Epidermal melanocyte (primary cell): ENCODE measurements at regions not wholly inside any gene's neighbourhood (a gene's known extent, or its start where the extent isn't known, plus 50 kb on each side); places are given as distances from the start of the nearest gene placed in this dataset.
"Not testable (repeated sequence)": the region's sequence is repeated elsewhere in the genome, so short reads cannot be mapped to it uniquely, and the experiment has no call there.

Experiments
- DNase-seq: peaks from one replicate; pipeline ENCODE4 v3.0.0; 2011; ENCODE audit warnings: low spot score; ENCODE audit not compliant: insufficient read length

- not testable (repeated sequence) for DNase-seq
Observed at GRCh38 chr6:144677263-144677662, 392.1 kb downstream of the UTRN start.

DNA sequence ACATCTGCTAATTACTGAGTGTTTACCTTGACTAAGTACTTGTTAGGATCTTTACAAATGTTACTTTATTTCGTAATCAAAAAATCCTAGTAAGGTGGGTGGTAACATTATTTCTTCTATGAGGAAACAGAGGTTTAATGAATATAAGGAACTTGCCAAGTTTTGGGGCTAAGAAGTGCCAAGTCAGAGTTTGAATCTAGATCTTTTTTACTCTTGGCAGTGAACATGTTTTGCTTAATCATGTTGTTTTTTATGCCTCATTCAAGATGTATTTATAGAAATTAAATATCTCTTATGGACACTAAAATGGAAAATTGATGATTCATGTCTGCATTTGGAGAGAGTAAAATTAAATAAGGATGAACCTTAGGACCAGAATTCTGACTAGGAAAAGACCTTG is 393.7 kb downstream of the UTRN start:
- DNase-seq = no peak

DNA sequence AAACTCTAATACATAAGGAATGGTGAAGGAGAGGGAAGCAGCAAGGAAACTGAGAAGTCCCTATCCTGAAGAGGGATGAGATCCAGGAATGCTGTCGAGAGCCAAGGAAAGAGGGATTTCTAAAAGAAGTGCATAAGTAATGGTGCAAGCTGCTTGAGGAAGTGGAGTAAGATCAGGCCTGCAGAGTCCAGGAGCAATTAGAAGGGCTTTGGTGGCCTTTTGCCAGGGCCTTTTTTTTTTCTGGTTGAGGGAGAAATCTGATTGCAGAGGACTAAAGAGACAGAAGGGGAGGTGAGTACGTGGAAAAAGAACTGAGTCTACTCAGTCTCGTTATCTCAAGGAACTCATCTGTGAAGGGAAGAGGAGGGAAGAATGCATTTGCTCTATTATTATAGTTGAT is 396.2 kb downstream of the UTRN start:
- DNase-seq = no peak

DNA sequence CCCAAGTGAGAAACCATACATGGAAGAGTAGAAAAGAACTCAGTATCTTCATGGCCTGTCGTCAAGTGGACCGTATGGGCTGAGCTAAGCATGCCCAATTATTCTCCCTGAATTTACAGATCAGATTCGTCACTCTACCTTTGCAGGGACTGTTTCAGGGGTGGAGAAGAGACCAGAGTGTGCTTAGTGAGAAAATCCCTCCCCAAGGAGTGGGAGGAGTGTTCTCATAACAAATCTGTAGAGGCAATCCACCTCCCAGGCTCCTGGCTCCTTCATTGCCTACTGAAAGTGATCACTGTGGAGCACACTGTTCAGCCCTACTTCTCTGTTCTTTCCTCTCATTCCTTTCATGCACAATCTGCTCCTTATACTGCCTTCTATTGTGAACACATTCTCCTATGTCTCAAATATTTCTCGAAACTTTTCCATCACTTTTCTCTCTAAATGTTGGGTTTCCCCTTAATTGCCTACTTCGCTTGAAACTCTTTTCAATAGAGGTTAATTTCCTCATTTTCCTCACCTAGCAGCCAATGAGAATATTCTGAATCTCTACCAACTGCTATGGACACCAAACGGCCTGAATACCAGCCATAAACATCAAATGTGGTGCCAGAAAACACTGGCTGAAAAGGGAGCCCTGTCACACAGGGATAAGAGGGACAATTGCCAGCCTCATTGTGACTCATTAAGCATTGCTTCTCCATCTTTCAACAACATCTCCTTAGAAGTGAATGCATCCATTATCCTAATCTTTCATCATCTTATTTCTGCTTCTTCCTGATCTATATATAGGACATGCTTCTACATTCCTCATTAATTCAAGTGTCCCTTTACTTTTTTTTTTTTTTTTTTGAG is 398.3 kb downstream of the UTRN start:
- DNase-seq = no peak

DNA sequence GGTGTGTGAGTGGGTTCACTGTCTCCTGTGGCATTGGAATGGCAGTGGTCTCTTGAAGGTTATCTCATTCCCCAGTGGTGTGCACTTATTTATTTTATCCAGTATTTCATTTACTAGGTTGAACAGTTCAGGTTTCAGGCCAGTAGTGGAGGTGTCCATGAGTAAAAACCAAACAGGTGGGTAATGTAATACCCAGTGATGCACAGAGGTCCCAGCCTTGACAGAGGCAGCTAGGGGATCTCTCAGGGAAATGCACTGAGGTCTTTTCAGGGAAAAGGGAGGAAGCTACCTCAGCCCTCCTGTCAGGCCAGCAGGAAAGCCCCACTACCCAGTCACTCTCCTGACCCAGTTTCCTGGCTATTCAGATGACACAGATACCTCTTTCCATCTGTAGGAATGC is 403.6 kb downstream of the UTRN start:
- no peak for DNase-seq

GRCh38 chr6:144689503-144690040 is 404.4 kb downstream of the UTRN start:
- DNase-seq = no peak

- no peak for DNase-seq
Observed at GRCh38 chr6:144690133-144690532, 405.0 kb downstream of the UTRN start.

DNA sequence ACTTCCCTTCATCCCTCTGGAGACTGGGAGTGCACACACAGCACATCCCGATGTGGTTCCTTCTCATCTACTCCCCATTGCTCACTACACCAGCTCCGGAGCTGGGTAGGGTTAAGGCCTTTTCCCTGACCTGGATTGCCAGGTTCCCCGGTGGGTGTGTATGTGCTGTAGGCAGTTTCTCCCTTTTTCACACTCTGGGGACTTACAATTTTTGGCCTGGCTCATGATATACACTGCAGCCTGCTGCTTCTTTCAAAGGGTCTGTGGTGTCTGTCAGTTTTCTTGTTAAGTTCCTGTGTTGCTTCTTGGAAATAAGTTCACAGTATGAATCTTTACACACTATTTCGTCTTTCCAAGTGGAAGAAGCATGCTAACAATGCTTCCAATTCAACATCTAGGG is 405.5 kb downstream of the UTRN start:
- DNase-seq = no peak

GRCh38 chr6:144692050-144692449 is 406.9 kb downstream of the UTRN start:
- DNase-seq = not testable (repeated sequence)

DNA sequence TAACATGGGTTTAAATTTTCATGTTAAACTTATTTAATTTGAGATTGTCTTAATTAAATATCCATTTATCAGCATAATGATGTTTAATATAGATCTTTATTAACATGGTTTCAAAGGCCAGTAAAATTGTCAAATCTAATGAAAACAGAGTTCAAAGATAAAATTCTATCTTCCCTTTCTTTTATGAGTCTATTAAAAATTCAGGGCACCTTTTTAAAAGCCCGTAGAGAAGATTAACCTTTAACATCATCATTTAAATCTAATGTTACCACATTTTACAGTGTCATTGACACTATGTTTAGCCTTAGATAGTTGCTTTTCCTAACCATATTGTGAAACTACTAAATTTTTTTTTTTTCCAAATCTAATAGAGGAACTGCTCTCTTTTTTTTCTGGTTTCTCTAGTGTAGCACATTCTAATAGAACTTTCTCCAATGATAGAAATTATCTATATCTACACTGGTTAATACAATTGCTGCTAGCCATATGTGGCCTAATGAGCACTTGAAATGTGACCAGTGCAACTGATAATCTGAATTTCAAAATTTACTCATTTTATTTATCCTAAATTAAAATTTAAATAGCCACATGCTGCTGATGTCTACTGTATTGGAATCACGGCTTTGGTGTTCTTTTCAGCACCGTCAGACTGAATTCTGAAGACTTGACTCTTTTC is 410.9 kb downstream of the UTRN start:
- DNase-seq = no peak

DNA sequence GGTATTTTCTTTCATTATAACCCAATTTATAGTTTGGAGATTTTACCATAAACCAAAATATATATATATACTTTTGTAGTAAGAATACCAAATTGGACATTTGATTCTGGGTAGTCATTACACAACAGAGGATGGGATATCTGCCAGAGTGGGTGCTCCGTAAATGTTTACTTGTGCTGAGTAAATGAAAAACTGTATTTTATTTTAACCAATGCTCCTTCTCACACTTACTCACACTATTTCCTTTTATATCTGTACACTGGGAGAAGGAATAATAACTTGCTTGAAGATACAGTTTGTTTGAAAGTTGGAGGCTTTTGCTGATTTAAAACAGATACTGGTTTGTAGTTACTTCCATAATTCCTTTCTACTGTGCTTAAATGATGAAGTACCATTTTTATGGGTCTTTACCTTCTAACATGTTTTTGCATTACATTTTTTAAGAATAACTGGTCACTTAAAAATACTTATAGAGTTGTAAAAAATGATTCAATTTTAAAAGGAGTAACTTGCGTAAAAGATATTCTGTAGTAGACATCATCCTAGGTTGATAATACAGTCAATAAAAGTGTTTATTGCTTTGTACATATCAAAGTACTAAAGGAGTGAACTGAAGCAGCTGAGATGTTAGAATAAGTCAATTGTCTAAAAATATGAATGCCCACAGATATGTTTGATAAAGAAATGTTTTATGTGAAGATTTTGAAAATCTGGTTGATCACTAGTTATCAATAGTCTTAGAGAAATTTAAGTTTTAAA is 411.7 kb downstream of the UTRN start:
- no peak for DNase-seq

GRCh38 chr6:144697369-144697760 is 412.2 kb downstream of the UTRN start:
- no peak for DNase-seq

- no peak for DNase-seq
Observed at GRCh38 chr6:144697801-144698200, 412.7 kb downstream of the UTRN start.

DNA sequence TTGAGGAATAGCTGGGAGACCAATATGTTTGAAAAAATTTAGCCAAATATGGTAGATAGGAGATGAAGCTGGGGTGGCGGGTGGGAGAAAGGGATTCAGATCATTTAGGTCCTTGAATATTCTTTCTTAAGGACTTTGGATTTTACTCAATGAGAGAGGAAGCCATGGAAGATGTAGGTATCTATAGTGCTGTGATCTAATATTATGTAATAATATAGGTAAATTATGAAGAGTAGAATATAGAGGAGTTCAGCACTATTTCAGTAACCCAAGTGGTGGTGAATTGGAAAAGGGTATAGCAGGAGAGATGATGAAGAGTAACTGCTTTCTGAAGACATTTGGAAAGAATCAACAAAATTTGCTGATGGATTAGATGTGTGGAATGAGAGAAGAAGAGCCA is 417.6 kb downstream of the UTRN start:
- no peak for DNase-seq

DNA sequence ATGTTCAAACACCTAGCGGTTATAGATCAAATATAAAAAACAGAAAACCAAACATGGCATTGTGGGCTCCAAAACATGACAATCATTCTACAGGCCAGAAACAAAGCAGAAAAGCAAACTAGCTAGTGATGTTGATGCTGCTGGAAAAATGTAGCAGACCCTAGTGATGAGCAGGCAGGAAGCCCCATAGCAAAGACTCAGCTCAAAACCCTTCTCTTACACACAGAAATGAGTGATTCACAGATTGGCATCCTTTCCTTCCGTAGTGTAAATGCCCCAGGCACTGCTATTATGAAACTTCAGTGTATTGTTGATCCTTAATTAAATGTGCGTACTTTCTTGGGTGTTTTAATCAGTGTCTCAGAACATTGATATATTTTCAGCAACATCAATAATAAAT is 425.1 kb downstream of the UTRN start:
- peak; percentile 23 for DNase-seq

DNA sequence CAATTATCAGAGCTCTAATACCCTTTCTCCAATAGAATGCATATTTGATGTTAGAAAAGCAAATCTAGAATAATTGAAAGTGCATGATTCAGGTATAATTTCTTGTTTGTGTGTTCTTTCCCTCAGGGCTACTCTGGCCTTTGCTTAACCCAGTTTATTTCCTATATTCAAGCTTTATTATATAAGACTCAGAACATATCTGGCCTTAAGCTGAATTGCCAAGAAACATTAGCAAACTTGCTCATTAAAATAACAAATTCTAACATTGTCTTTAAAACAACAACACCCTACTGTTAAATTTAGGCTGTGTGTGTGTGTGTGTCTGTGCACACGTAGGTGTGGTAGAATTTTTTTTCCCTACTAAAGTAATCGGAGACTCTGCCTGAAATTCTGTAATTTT is 426.5 kb downstream of the UTRN start:
- no peak for DNase-seq

GRCh38 chr6:144712541-144712940 is 427.4 kb downstream of the UTRN start:
- no peak for DNase-seq

DNA sequence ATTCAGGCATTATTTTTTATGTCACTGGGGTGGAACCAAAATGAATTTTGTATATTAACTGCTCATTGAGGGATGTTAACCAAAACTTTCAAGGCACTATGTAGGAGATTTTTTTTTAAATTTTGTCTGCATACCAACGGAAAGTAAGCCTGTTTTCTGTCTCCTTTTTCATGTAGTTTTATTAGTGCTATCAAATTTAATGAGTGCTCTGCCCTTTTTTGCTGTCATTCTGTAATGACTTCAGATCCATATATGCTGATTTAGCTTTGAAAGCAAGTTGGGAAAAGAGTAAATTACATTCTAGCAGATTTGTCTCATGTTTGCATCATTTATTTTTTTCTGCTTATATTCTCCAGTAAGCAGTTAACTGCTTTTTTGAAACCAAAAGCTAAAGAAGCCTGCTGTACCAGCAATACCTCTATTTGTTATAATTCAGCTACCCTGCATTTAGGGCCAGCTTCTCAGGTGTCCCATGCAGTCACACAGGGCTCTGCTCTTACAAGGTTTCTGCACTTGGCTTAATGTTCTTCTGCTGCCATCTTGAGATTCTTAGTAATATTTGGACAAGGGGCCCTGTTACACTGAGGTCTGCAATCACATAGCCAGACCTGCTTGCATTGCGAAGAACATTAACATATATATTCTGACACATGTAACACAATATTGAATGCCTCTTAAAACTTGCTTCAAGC is 429.0 kb downstream of the UTRN start:
- DNase-seq = no peak

DNA sequence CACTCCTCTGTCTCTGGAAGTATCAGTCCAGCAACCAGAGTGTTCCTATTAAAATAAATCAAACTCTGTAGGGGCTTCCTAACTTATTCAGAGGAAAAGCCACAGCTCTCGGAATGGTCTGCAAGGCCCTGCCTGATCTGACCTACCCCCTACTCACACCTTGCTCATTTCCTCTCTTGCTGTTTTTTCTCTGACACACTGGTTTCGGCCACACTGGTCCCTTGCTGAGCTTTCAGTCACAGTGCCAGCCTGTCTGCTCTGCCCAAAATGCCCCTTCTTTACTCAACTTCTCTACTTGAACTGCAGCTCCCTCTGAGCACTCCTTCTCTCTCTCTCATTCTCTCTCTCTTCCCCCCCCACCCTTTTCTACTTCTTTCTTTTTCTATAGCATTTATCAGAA is 430.2 kb downstream of the UTRN start:
- DNase-seq = no peak

- DNase-seq = no peak
Observed at GRCh38 chr6:144718431-144718830, 433.3 kb downstream of the UTRN start.

DNA sequence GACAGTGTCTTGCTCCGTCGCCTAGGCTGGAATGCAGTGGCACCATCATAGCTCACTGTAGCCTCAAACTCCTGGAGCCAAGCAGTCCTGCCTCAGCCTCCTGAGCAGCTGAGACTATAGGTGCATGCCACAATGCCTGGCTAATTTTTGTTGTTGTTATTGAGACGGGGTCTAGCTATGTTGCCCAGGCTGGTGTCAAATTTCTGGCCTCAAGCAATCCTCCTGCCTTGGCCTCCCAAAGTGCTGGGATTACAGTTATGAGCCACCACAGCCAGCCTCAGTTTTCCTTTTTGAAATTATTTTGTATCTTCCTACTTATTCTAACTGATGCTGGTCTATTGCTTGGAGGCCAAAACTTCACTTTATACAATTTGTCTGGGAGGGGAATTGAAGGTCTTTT is 436.1 kb downstream of the UTRN start:
- DNase-seq = no peak
